ENCODE measurements at regions not wholly inside any gene's neighbourhood (a gene's known extent, or its start where the extent isn't known, plus 50 kb on each side); places are given as distances from the start of the nearest gene placed in this dataset.

DNA sequence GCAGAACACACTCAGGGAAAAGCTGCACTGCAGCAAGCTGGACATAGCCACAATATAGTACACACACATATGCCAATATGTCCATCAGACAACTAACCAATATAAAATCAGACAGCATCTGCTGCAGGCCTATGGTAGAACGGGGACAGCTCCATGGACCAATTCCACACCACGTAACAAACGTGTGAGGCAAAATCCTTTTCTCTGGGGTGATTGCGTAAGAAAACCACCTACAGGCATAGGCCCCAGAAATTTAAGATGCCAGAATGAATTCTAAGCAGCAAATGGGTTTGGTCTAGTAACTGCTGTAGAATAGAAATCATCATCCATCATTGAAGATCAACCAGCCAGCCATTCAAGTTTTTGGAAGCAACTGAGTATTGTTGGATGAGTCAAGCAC, 368.9 kb upstream of the TMPO start:
- DNase-seq (ENCODE audit: low read depth in 3 of 3), result no peak

- DNase-seq (ENCODE audit: low read depth in 3 of 3), result no peak
These were observed 366.1 kb upstream of the TMPO start for GRCh38 chr12:98149270-98149669.

DNA sequence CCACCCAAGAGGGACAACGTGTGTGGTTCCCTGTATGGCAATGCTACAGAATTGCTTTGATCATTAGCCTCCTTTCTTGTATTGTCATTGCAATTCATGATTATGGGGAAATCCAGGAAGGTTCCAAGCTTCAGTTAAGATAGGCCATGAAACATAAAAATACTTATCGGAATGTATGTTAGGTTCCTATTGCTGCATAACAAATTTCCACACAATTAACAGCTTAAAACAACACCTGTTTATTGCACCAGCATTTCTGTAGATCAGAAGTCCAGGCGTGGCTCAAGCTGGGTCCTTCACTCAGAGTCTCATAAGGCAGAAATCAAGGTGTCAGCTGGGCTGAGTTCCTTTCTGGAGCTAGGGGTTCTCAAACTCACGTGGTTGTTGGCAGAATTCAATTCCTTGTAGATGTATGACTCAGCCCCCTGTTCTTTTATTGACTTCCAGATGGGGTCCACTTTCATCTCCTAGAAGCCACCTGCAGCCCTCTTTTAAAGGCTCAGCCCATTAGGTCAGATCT, 365.6 kb upstream of the TMPO start:
- DNase-seq (ENCODE audit: low read depth in 3 of 3), result no peak

- DNase-seq (ENCODE audit: low read depth in 3 of 3), result no peak
These were observed 364.2 kb upstream of the TMPO start for GRCh38 chr12:98151105-98151590.

GRCh38 chr12:98151984-98152383, 363.4 kb upstream of the TMPO start:
- DNase-seq (ENCODE audit: low read depth in 3 of 3), result no peak

DNA sequence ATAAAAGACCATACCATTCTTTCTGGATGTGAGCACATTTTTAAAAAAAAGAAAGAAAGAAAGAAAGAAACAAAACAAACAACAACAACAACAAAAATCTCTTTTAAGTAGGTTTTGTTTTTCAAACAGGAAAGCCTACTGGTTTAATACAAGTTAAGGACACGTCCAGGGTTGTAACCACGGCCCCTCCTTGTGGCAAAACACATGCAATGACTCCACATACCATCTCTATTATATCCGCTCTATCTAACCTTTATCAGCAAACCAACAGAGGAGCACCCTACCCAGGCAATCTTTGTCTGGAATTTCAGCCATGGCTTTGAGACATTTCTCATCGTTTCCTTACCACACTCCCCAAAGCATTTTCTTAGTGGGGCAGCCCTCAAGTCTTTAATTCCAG, 360.5 kb upstream of the TMPO start:
- no peak for DNase-seq (ENCODE audit: low read depth in 3 of 3)

DNA sequence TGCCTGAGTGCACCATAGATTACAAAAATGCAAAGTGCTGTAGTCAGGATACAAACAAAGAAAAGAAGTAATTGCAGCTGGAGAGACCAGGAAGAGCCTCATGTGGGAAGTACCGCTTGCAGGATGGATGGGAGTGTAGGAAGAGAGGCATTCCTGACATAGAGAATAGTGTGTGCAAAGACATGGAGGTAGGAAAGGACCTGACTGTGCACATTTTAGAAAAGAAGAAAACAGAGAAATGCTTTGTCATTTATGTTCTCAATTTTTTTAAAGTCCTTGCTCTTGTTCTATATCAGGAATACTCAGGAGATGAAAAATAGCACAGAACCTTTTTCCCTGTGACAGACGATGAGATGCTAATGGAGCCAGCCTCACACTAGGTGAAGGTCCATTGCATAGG, 358.7 kb upstream of the TMPO start:
- no peak for DNase-seq (ENCODE audit: low read depth in 3 of 3)

- no peak for DNase-seq (ENCODE audit: low read depth in 3 of 3)
These were observed 352.3 kb upstream of the TMPO start for GRCh38 chr12:98162906-98163678.

GRCh38 chr12:98172304-98172703, 343.1 kb upstream of the TMPO start:
- no peak for DNase-seq (ENCODE audit: low read depth in 3 of 3)

DNA sequence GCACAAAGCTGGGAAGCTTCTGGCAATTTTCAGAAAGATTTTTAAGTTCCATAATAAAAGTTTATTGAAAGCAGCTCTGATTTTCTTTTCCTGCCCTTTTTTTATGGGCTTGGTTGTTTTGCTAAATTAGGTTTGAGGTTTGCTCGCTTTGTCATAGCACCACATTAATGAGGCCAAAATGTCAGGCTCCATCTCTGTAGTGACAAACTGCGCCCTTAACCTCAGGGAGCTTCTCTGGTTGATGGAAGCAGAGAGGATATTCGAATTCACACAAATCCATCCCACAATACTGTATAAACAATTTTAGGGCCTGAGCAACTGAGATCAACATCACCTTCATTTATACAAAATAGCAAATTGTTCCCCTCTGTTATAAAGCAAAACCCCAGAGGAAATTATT, 342.6 kb upstream of the TMPO start:
- DNase-seq (ENCODE audit: low read depth in 3 of 3), result no peak

GRCh38 chr12:98173773-98174427, 341.5 kb upstream of the TMPO start:
- DNase-seq (ENCODE audit: low read depth in 3 of 3), result no peak

GRCh38 chr12:98174428-98174809, 341.0 kb upstream of the TMPO start:
- DNase-seq (ENCODE audit: low read depth in 3 of 3), result no peak

- DNase-seq (ENCODE audit: low read depth in 3 of 3), result no peak
These were observed 337.3 kb upstream of the TMPO start for GRCh38 chr12:98178126-98178525.

DNA sequence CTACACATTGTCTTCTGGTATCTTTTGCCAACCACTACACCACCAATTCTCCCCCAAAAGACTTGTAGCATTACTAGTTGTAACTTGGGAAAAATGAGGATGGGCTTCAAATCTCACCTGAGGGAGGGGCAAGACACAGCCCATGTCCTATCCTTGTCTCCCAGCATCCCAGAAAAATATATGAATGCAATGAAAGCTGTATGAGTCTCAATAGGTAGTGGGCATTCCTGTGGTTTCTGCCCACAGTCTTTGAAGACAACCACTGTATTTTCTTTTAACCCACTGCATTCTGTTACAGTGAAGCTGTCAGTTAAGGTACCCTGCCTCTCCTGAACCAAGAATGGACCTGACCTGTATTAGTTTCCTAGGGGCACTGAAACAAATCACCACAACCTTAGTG, 336.2 kb upstream of the TMPO start:
- DNase-seq (ENCODE audit: low read depth in 3 of 3), result no peak

GRCh38 chr12:98180603-98181002, 334.8 kb upstream of the TMPO start:
- DNase-seq (ENCODE audit: low read depth in 3 of 3), result no peak

GRCh38 chr12:98182821-98183220, 332.6 kb upstream of the TMPO start:
- DNase-seq (ENCODE audit: low read depth in 3 of 3), result no peak

DNA sequence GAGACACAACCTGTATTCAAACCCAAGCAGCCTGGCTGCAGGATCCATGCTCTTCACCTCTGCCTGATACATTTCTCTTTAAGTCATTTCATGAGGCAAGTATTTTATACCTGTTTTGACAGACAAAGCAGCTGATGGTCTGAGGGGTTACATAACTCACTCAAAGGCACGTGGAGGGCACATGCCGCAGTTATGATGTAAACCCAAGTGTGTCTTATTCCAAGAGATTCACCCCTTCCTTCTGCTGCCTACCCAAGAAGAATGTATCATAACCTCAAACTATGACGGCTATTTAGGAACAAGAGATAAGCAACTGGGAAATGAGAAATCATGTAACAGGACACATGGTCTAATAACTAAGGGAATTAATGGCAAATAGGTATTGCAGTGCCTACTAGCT, 329.8 kb upstream of the TMPO start:
- DNase-seq (ENCODE audit: low read depth in 3 of 3), result no peak

DNA sequence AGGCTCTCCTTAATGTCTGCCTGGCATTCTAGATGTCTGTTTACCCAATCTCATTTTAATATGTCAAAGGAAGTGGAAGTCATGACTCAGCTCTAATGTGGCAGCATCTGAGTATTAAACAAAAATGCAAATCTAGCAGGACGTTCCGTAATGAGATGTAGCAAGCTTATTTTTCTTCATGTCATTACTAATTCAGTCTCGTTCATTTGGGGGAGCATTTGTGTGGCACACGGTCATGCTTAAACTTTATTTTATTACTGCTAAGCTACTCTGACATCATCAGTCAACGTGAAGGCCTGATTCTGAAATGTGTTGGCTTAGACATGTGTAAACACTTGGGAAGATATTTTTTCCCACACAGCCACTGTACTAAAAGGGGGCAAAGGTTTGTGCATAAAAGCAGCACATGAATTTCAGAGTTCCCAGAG, 326.7 kb upstream of the TMPO start:
- no peak for DNase-seq (ENCODE audit: low read depth in 3 of 3)

GRCh38 chr12:98194591-98194990, 320.8 kb upstream of the TMPO start:
- DNase-seq (ENCODE audit: low read depth in 3 of 3), result no peak

DNA sequence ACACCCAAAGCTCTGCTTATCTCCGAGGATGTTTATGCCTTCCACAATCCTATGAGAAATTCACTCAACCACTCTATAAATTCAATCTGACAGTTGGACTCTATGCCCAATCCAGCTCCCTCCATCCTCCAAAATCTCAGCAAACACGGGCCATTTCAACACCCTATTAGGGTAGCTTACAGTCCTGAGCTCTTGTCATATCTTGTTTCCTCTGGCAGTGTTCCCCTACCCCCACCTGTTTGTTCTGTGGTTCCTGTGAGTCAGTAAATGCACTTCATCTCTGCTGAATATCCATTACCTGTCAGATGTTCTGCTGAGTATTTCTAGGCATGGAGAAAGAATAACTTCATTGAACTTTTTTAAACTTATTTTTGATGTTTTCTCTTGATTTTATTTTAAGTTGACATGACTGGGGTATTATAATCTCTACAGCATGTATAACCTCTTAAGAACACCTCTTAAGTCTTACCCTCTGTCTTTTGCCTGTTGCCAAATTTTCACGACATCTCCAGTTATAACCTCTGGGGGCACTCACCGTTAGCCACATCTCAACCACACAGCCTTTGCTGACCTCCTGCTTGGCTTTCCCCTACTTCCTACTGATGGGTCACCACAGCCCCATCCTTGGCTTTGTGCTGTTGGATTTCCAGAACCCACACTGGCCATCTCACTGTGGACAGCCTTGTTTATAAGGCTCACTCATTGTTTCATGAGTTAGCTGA, 317.0 kb upstream of the TMPO start:
- no peak for DNase-seq (ENCODE audit: low read depth in 3 of 3)

GRCh38 chr12:98208816-98209215, 306.6 kb upstream of the TMPO start:
- no peak for DNase-seq (ENCODE audit: low read depth in 3 of 3)

GRCh38 chr12:98211909-98212695, 303.3 kb upstream of the TMPO start:
- DNase-seq (ENCODE audit: low read depth in 3 of 3), result no peak
